CD4-positive, alpha-beta T cell (primary cell): ENCODE measurements at regions not wholly inside any gene's neighbourhood (a gene's known extent, or its start where the extent isn't known, plus 50 kb on each side); places are given as distances from the start of the nearest gene placed in this dataset.

Experiments used
- ATAC-seq: fragments of 200-7000 bp; cut with Tn5 transposase; one replicate; pipeline ENCODE4 v1.10.0; 2022; ENCODE audit warnings: mild to moderate bottlenecking; ENCODE audit not compliant: poor library complexity
- CTCF ChIA-PET: fragments of 350-600 bp; sonication (Branson Sonifier 250); formaldehyde crosslinking; loops from one replicate; lab custom pipeline; 2021; ENCODE audit warnings: antibody characterized with exemption, inconsistent platforms; lab: Charles Lee
- POLR2A ChIA-PET: fragments of 350-600 bp; sonication (Branson Sonifier 250); formaldehyde crosslinking; loops from one replicate; lab custom pipeline; 2021; ENCODE audit warnings: antibody characterized with exemption, inconsistent platforms; lab: Charles Lee
- DNase-seq, 14 experiments: peaks; one replicate each; pipeline ENCODE4 v3.0.0-alpha.2; 2013 to 2020; ENCODE audit warnings: mixed read lengths in 2 of 14
- H3K27ac ChIP-seq, 2 donors: one replicate each; pipeline versions ENCODE4 v1.5.1 to v1.7.0; 2013; ENCODE audit warnings: low read length in 2 of 2, low read depth in 1 of 2, mild to moderate bottlenecking in 1 of 2
- H3K27me3 ChIP-seq, 2 experiments: 1 replicate in 1 of 2; 2 replicates in 1 of 2; pipeline versions ENCODE4 v1.6.1 to v1.7.0; 2013; ENCODE audit warnings: low read length in 2 of 2, control low read depth in 1 of 2, mild to moderate bottlenecking in 1 of 2, moderate library complexity in 1 of 2; ENCODE audit not compliant: insufficient read depth in 2 of 2, control insufficient read depth in 1 of 2
- H3K36me3 ChIP-seq: one replicate; pipeline ENCODE4 v1.6.1; 2013; ENCODE audit warnings: low read length, control low read depth; ENCODE audit not compliant: insufficient read depth
- H3K4me1 ChIP-seq: one replicate; pipeline ENCODE4 v1.6.1; 2013; ENCODE audit warnings: low read length, control low read depth; ENCODE audit not compliant: insufficient read depth
- H3K4me3 ChIP-seq: one replicate; pipeline ENCODE4 v1.5.1; 2013; ENCODE audit warnings: mild to moderate bottlenecking, low read length, moderate library complexity
- H3K9me3 ChIP-seq, 2 experiments: 1 replicate in 1 of 2; 2 replicates in 1 of 2; pipeline versions ENCODE4 v1.6.1 to v1.7.0; 2013; ENCODE audit warnings: low read length in 2 of 2, mild to moderate bottlenecking in 2 of 2, control low read depth in 1 of 2, moderate library complexity in 1 of 2; ENCODE audit not compliant: control insufficient read depth in 1 of 2, insufficient read depth in 1 of 2
- H3K27ac Mint-ChIP-seq: one replicate; pipeline ENCODE4 v1.8.0; 2020; ENCODE audit warnings: mixed read lengths
- H3K27me3 Mint-ChIP-seq: one replicate; pipeline ENCODE4 v1.8.0; 2021; ENCODE audit warnings: mixed read lengths
- H3K36me3 Mint-ChIP-seq: one replicate; pipeline ENCODE4 v1.8.0; 2021; ENCODE audit warnings: low read depth, mixed read lengths
- H3K4me1 Mint-ChIP-seq: one replicate; pipeline ENCODE4 v1.8.0; 2021; ENCODE audit warnings: low read depth, mixed read lengths
- H3K4me3 Mint-ChIP-seq: one replicate; pipeline ENCODE4 v1.8.0; 2020; ENCODE audit warnings: mild to moderate bottlenecking, mixed read lengths
- H3K9me3 Mint-ChIP-seq: one replicate; pipeline ENCODE4 v1.8.0; 2020; ENCODE audit warnings: mixed read lengths
- intact Hi-C, 2 experiments: fragments of 100-400 bp; cut with DNase I in 1 of 2; cut with micrococcal nuclease in 1 of 2; formaldehyde crosslinking; loops; one replicate each; pipeline versions ENCODE4 v1.15.1 to v1.9.0; 2023 to 2025; cut with DNase I, micrococcal nuclease
- TF ChIP-seq, protein P1 (sequence below): fragments of 200-600 bp; IDR thresholded peaks from one replicate; pipeline ENCODE4 v1.8.0; 2022; ENCODE audit warnings: antibody characterized with exemption, mild to moderate bottlenecking

DNA sequence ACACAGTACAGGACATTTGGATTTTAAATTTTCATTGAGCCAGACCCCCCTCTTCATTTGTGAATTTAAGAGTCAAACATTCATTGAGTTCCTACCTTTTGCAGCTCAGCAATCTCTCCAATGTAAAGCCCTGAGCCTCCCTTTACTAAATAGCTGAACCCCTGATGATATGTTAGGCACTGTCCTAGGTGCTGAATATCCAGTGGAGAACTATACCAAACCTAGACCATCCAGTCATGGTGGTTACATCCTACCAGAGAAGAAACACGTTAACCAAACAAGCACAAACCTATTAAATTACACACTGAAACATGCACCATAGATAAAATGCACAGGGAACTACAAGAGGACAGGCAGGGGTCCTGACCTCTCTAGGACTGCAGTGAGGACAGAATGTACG, 1585.3 kb upstream of the TMEM132C start:
- H3K9me3 Mint-ChIP-seq, result peaks cover 5% of the 10 kb centered on the region
- no peak overlapping the region for H3K4me3 Mint-ChIP-seq
- H3K27me3 ChIP-seq, result no peaks in the 10 kb centered on the region
- ATAC-seq, result no peak
- no peaks in the 10 kb centered on the region for H3K4me1 ChIP-seq
- intact Hi-C loops, result no loop called here
- TF ChIP-seq, protein P1, sequence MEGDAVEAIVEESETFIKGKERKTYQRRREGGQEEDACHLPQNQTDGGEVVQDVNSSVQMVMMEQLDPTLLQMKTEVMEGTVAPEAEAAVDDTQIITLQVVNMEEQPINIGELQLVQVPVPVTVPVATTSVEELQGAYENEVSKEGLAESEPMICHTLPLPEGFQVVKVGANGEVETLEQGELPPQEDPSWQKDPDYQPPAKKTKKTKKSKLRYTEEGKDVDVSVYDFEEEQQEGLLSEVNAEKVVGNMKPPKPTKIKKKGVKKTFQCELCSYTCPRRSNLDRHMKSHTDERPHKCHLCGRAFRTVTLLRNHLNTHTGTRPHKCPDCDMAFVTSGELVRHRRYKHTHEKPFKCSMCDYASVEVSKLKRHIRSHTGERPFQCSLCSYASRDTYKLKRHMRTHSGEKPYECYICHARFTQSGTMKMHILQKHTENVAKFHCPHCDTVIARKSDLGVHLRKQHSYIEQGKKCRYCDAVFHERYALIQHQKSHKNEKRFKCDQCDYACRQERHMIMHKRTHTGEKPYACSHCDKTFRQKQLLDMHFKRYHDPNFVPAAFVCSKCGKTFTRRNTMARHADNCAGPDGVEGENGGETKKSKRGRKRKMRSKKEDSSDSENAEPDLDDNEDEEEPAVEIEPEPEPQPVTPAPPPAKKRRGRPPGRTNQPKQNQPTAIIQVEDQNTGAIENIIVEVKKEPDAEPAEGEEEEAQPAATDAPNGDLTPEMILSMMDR, result no peak
- H3K9me3 ChIP-seq, result peaks cover 0 to 11% of the 10 kb centered on the region in 2 experiments
- no peaks in the 10 kb centered on the region for H3K36me3 ChIP-seq
- H3K27me3 Mint-ChIP-seq, result no peaks in the 10 kb centered on the region
- H3K4me3 ChIP-seq, result no peak overlapping the region
- no peak for DNase-seq
- no peaks in the 10 kb centered on the region for H3K4me1 Mint-ChIP-seq
- H3K36me3 Mint-ChIP-seq, result no peaks in the 10 kb centered on the region
- H3K27ac Mint-ChIP-seq, result no peak overlapping the region
- POLR2A ChIA-PET, result no interaction called here
- no peak overlapping the region for H3K27ac ChIP-seq
- CTCF ChIA-PET, result no interaction called here

DNA sequence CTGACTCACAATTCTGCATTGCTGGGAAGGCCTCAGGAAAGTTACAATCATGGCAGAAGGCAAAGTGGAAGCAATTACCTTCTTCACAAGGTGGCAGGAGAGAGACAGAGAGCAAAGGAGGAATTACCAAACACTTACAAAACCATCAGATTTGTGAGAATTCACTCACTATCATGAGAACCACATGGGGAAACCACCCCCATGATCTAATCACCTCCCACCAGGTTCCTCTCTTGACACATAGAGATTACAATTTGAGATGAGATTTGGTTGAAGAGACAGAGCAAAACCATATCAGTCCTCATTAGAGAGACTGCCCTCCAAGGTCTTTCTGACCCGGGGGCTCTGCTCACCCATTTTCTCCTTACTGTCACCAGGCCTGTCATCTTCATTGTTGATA, 1582.3 kb upstream of the TMEM132C start:
- peaks cover 0 to 11% of the 10 kb centered on the region in 2 experiments for H3K9me3 ChIP-seq
- TF ChIP-seq, protein P1, result no peak
- no peaks in the 10 kb centered on the region for H3K27me3 Mint-ChIP-seq
- no peak for DNase-seq
- intact Hi-C loops, result no loop called here
- H3K36me3 Mint-ChIP-seq, result no peaks in the 10 kb centered on the region
- no peaks in the 10 kb centered on the region for H3K36me3 ChIP-seq
- ChIA-PET CTCF (no interaction called here), POLR2A (no interaction called here)
- no peak overlapping the region for H3K27ac ChIP-seq
- H3K4me1 Mint-ChIP-seq, result no peaks in the 10 kb centered on the region
- no peak for ATAC-seq
- no peaks in the 10 kb centered on the region for H3K27me3 ChIP-seq
- H3K9me3 Mint-ChIP-seq, result peaks cover 5% of the 10 kb centered on the region
- H3K4me1 ChIP-seq, result no peaks in the 10 kb centered on the region
- no peak overlapping the region for H3K4me3 ChIP-seq
- no peak overlapping the region for H3K4me3 Mint-ChIP-seq
- H3K27ac Mint-ChIP-seq, result no peak overlapping the region

DNA sequence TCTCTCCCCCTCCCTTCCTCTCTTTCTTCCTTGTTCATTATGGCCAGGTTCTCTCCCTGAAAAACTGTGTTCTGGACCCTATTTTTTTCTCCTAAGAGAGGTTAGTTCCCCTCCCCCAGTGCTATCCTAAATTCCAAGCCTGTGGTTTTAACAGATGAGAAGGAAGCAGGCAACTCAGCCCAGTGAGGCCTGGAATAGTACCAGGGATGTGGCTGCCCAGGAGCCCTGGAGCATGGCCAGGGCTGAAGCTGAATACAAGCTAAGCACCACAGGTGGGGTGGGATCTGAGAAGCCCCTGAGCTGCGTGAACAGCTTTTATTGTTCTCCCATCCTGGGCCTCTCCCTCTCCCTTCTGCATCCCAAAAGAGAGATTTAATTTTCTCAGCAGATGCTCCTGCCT, 1581.3 kb upstream of the TMEM132C start:
- peaks cover 5% of the 10 kb centered on the region for H3K9me3 Mint-ChIP-seq
- intact Hi-C loops, result no loop called here
- no peak overlapping the region for H3K4me3 Mint-ChIP-seq
- H3K4me3 ChIP-seq, result no peak overlapping the region
- POLR2A ChIA-PET, result no interaction called here
- peaks cover 0 to 11% of the 10 kb centered on the region in 2 experiments for H3K9me3 ChIP-seq
- H3K27me3 Mint-ChIP-seq, result no peaks in the 10 kb centered on the region
- H3K4me1 Mint-ChIP-seq, result no peaks in the 10 kb centered on the region
- H3K36me3 Mint-ChIP-seq, result no peaks in the 10 kb centered on the region
- H3K27me3 ChIP-seq, result no peaks in the 10 kb centered on the region
- H3K27ac Mint-ChIP-seq, result no peak overlapping the region
- CTCF ChIA-PET, result no interaction called here
- H3K27ac ChIP-seq, result no peak overlapping the region
- no peaks in the 10 kb centered on the region for H3K36me3 ChIP-seq
- TF ChIP-seq, protein P1, result no peak
- ATAC-seq (no peak), DNase-seq (no peak)
- H3K4me1 ChIP-seq, result no peaks in the 10 kb centered on the region
